IMR-90 (cell line): ENCODE measurements at regions not wholly inside any gene's neighbourhood (a gene's known extent, or its start where the extent isn't known, plus 50 kb on each side); places are given as distances from the start of the nearest gene placed in this dataset.

Experiments used
- ATAC-seq: fragments of 200-7000 bp; cut with Tn5 transposase; 2 replicates; pipeline ENCODE4 v1.9.1; 2020; ENCODE audit warnings: low read depth, mild to moderate bottlenecking, moderate library complexity
- BruUV-seq: library from RNA; stranded (reverse); fragments of 400-500 nt; replicated peaks from 2 replicates; lab custom pipeline; 2021; lab: Mats Ljungman, UMichigan
- CTCF ChIA-PET: fragments of 300-600 bp; formaldehyde crosslinking; extraction: SDS; loops from one replicate; lab custom pipeline; 2021; ENCODE audit warnings: antibody characterized with exemption; lab: Yijun Ruan, JAX
- POLR2A ChIA-PET: fragments of 300-600 bp; sonication (Branson Sonifier 250); formaldehyde crosslinking; loops from one replicate; lab custom pipeline; 2022; ENCODE audit warnings: antibody characterized with exemption; ENCODE audit not compliant: unreplicated experiment; lab: Charles Lee
- DNase-seq: peaks from one replicate; pipeline ENCODE4 v3.0.0; 2013
- H2AFZ ChIP-seq: replicated peaks from 2 replicates; pipeline ENCODE3; 2013; ENCODE audit warnings: low read length, mild to moderate bottlenecking; ENCODE audit not compliant: poor library complexity
- H2AK5ac ChIP-seq: 2 replicates; pipeline ENCODE4 v1.6.1; 2013; ENCODE audit warnings: low read depth, low read length, inconsistent platforms
- H2AK9ac ChIP-seq: replicated peaks from 2 replicates; pipeline ENCODE3; 2013; ENCODE audit warnings: mild to moderate bottlenecking, low read depth, low read length, moderate library complexity; ENCODE audit not compliant: poor library complexity
- H2BK120ac ChIP-seq: 2 replicates; pipeline ENCODE4 v1.6.1; 2013; ENCODE audit warnings: low read depth, low read length, inconsistent platforms
- H2BK15ac ChIP-seq: 3 replicates; pipeline ENCODE4 v1.6.1; 2013; ENCODE audit warnings: low read depth, low read length, inconsistent platforms
- H2BK20ac ChIP-seq: 2 replicates; pipeline ENCODE4 v1.6.1; 2013; ENCODE audit warnings: low read depth, mild to moderate bottlenecking, inconsistent platforms, low read length, moderate library complexity
- H2BK5ac ChIP-seq: 2 replicates; pipeline ENCODE4 v1.6.1; 2013; ENCODE audit warnings: mild to moderate bottlenecking, low read depth, low read length, inconsistent platforms; ENCODE audit not compliant: poor library complexity, severe bottlenecking
- H3K14ac ChIP-seq: replicated peaks from 2 replicates; pipeline ENCODE4 v1.6.1; 2013; ENCODE audit warnings: low read depth, low read length, inconsistent platforms
- H3K18ac ChIP-seq: 2 replicates; pipeline ENCODE4 v1.6.1; 2013; ENCODE audit warnings: low read depth, low read length, control low read depth
- H3K23ac ChIP-seq: 2 replicates; pipeline ENCODE4 v1.6.1; 2013; ENCODE audit warnings: low read depth, low read length, inconsistent platforms
- H3K27ac ChIP-seq: 2 replicates; pipeline ENCODE4 v1.5.1; 2013; ENCODE audit warnings: mild to moderate bottlenecking, control low read depth, low read length; ENCODE audit not compliant: insufficient read depth
- H3K27me3 ChIP-seq: 2 replicates; pipeline ENCODE4 v1.6.1; 2013; ENCODE audit warnings: low read length; ENCODE audit not compliant: control insufficient read depth, insufficient read depth
- H3K36me3 ChIP-seq: 2 replicates; pipeline ENCODE4 v1.6.1; 2013; ENCODE audit warnings: low read length, mixed read lengths; ENCODE audit not compliant: control insufficient read depth, insufficient read depth
- H3K4ac ChIP-seq: 2 replicates; pipeline ENCODE4 v1.6.1; 2013; ENCODE audit warnings: low read depth, low read length, inconsistent platforms
- H3K4me1 ChIP-seq: 2 replicates; pipeline ENCODE4 v1.6.1; 2013; ENCODE audit warnings: low read length, mixed read lengths; ENCODE audit not compliant: control insufficient read depth, insufficient read depth
- H3K4me2 ChIP-seq: 2 replicates; pipeline ENCODE4 v1.6.1; 2013; ENCODE audit warnings: low read depth, mild to moderate bottlenecking, control low read depth, low read length, moderate library complexity
- H3K4me3 ChIP-seq: 2 replicates; pipeline ENCODE4 v1.5.1; 2013; ENCODE audit warnings: low read depth, mild to moderate bottlenecking, control low read depth, low read length, moderate library complexity; ENCODE audit not compliant: insufficient read depth
- H3K56ac ChIP-seq: 2 replicates; pipeline ENCODE4 v1.6.1; 2013; ENCODE audit warnings: low read length, inconsistent platforms; ENCODE audit not compliant: insufficient read depth; ENCODE audit errors: extremely low read depth
- H3K79me1 ChIP-seq, 2 experiments: 2 replicates each; pipeline ENCODE4 v1.6.1; 2013; ENCODE audit warnings: low read length in 2 of 2, inconsistent platforms in 1 of 2, low read depth in 1 of 2
- H3K9ac ChIP-seq: 2 replicates; pipeline ENCODE4 v1.6.1; 2013; ENCODE audit warnings: low read depth, low read length, control low read depth
- H3K9me1 ChIP-seq: 2 replicates; pipeline ENCODE4 v1.6.1; 2013; ENCODE audit warnings: low read length, inconsistent platforms; ENCODE audit not compliant: insufficient read depth
- H3K9me3 ChIP-seq: 2 replicates; pipeline ENCODE4 v1.6.1; 2013; ENCODE audit warnings: low read length; ENCODE audit not compliant: control insufficient read depth, insufficient read depth
- H4K20me1 ChIP-seq: 2 replicates; pipeline ENCODE4 v1.6.1; 2013; ENCODE audit warnings: low read length, inconsistent platforms; ENCODE audit not compliant: insufficient read depth
- H4K5ac ChIP-seq: 2 replicates; pipeline ENCODE4 v1.6.1; 2013; ENCODE audit warnings: mild to moderate bottlenecking, low read depth, low read length, control low read depth
- H4K8ac ChIP-seq, 2 experiments: 2 replicates each; pipeline ENCODE4 v1.6.1; 2013; ENCODE audit warnings: low read depth in 2 of 2, low read length in 2 of 2, control low read depth in 1 of 2, inconsistent platforms in 1 of 2
- H4K91ac ChIP-seq: 2 replicates; pipeline ENCODE4 v1.6.1; 2013; ENCODE audit warnings: low read depth, low read length, inconsistent platforms; ENCODE audit not compliant: insufficient read depth
- CEBPB ChIP-seq: IDR thresholded peaks from 2 replicates; pipeline ENCODE4 v1.6.1; 2012; ENCODE audit warnings: low read depth, low read length, improper control_type of control experiment
- CHD1 ChIP-seq: IDR thresholded peaks from 2 replicates; pipeline ENCODE4 v1.6.1; 2012; ENCODE audit warnings: low read depth, low read length, improper control_type of control experiment
- MXI1 ChIP-seq: IDR thresholded peaks from 2 replicates; pipeline ENCODE4 v1.6.1; 2012; ENCODE audit warnings: low read depth, mild to moderate bottlenecking, low read length, moderate library complexity, borderline replicate concordance
- POLR2A ChIP-seq: IDR thresholded peaks from 2 replicates; pipeline ENCODE4 v1.6.1; 2012; ENCODE audit warnings: mild to moderate bottlenecking, low read depth, low read length
- RCOR1 ChIP-seq: IDR thresholded peaks from 2 replicates; pipeline ENCODE4 v1.6.1; 2012; ENCODE audit warnings: mild to moderate bottlenecking, low read length, improper control_type of control experiment; ENCODE audit not compliant: insufficient replicate concordance
- dilution Hi-C: fragments of 300-500 bp; cut with HindIII; formaldehyde crosslinking; loops from one replicate; pipeline ENCODE4 v1.14.3; 2018; ENCODE audit warnings: low sequenced_read_pairs; ENCODE audit not compliant: unreplicated experiment
- in situ Hi-C: fragments of 300-500 bp; cut with MboI; formaldehyde crosslinking; loops from 3 replicates; pipeline ENCODE4 v1.14.3; 2019; ENCODE audit warnings: low sequenced_read_pairs, inconsistent platforms, mixed read lengths
- intact Hi-C: fragments of 100-400 bp; cut with micrococcal nuclease; formaldehyde crosslinking; loops from 2 replicates; pipeline ENCODE4 v1.10.0; 2022
- TF ChIP-seq, protein P1 (sequence below): conservative IDR thresholded peaks from 2 replicates; pipeline ENCODE4 v1.5.1; 2012; ENCODE audit warnings: mild to moderate bottlenecking, low read depth, low read length, improper control_type of control experiment

DNA sequence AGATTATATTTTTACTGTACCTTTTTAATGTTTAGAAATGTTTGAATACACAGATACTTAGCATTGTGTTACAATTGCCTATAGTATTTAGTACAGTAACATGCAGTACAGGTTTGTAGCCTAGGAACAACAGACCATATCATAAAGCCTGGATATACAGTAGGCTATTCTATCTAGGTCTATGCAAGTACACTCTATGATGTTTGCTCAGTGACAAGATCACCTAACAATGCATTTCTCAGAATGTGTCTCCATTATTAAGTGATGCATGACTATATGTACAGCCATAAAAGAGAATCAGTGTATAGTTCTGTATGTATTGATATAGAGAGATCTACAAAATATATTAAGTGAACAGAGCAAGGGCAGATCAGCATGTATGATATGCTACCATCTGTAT, 616.4 kb downstream of the XIRP2 start:
- Histone ChIP-seq H3K79me1 (no peaks in the 10 kb centered on the region), H4K5ac (no peak overlapping the region), H4K91ac (no peak overlapping the region), H3K36me3 (no peaks in the 10 kb centered on the region), H4K8ac (no peak overlapping the region), H2AFZ (no peak overlapping the region), H2AK9ac (no peak overlapping the region), H3K4me1 (no peaks in the 10 kb centered on the region), H3K18ac (no peak overlapping the region), H4K20me1 (no peaks in the 10 kb centered on the region), H3K4ac (no peak overlapping the region), H2AK5ac (no peak overlapping the region), H3K9me1 (no peaks in the 10 kb centered on the region; the same call in 1 of the 2 replicates), H3K9ac (no peak overlapping the region), H2BK5ac (no peak overlapping the region), H3K4me2 (no peak overlapping the region), H2BK20ac (no peak overlapping the region), H3K23ac (no peak overlapping the region), H2BK15ac (no peak overlapping the region), H3K27me3 (no peaks in the 10 kb centered on the region), H3K14ac (no peak overlapping the region), H3K56ac (no peak overlapping the region), H3K27ac (no peak overlapping the region), H2BK120ac (no peak overlapping the region), H3K9me3 (no peaks in the 10 kb centered on the region), H3K4me3 (no peak overlapping the region)
- dilution Hi-C loops (no loop called here), in situ Hi-C loops (no loop called here), intact Hi-C loops (no loop called here)
- ChIA-PET POLR2A (no interaction called here), CTCF (no interaction called here)
- DNase-seq, result no peak
- no peak for ATAC-seq
- BruUV-seq, result no TSS peak
- TF ChIP-seq CEBPB, result no peak
- no peak for TF ChIP-seq POLR2A
- TF ChIP-seq, protein P1, sequence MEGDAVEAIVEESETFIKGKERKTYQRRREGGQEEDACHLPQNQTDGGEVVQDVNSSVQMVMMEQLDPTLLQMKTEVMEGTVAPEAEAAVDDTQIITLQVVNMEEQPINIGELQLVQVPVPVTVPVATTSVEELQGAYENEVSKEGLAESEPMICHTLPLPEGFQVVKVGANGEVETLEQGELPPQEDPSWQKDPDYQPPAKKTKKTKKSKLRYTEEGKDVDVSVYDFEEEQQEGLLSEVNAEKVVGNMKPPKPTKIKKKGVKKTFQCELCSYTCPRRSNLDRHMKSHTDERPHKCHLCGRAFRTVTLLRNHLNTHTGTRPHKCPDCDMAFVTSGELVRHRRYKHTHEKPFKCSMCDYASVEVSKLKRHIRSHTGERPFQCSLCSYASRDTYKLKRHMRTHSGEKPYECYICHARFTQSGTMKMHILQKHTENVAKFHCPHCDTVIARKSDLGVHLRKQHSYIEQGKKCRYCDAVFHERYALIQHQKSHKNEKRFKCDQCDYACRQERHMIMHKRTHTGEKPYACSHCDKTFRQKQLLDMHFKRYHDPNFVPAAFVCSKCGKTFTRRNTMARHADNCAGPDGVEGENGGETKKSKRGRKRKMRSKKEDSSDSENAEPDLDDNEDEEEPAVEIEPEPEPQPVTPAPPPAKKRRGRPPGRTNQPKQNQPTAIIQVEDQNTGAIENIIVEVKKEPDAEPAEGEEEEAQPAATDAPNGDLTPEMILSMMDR, result no peak
- no peak for TF ChIP-seq MXI1
- TF ChIP-seq RCOR1, result no peak
- TF ChIP-seq CHD1, result no peak
